ENCODE measurements at regions not wholly inside any gene's neighbourhood (a gene's known extent, or its start where the extent isn't known, plus 50 kb on each side); places are given as distances from the start of the nearest gene placed in this dataset.

DNA sequence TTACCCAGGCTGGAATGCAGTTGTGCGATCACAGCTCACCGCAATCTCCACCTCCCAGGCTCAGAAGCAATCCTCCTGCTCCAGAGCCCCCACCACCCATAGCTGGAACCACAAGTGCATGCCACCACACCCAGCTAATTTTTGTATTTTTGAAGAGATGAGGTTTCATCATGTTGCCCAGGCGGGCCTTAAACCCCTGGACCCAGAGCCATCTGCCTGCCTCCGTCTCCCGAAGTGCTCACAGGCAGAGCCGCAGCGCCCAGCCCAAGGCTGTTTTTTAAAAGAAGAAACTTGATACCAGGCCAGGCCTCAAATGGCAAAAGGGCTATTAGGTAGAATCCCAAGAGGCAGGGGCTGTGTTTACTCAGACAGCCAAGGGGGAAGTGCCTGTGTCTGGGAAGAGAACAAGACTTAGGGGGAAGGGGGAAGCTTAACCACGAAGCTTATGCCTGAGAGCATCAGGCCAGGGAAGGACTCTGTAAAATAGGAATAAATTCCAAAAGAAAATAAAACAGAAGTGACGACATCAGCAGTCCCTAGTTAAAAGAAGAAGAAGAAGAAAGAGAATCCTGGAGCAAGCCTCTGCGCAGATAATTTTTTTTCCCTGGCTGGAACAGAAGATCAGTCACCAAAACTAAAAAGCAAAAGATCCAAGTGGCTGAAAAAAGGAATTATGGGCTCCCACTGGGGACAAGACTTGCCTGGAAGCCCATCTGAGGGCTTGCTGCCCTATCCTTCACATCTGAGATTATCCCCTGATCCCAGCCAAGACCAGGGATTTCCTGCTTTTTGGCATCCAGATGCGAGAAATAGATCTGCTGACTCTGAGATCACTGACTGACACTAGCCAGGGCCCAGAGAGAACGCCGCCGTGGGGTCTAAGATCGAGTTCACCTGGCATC, 170.5 kb downstream of the NDUFA12 start:
- no peak for TF ChIP-seq EZH2 (IDR thresholded peaks at IDR 0.05; ENCODE audit: borderline replicate concordance)
- TF ChIP-seq, protein P1, sequence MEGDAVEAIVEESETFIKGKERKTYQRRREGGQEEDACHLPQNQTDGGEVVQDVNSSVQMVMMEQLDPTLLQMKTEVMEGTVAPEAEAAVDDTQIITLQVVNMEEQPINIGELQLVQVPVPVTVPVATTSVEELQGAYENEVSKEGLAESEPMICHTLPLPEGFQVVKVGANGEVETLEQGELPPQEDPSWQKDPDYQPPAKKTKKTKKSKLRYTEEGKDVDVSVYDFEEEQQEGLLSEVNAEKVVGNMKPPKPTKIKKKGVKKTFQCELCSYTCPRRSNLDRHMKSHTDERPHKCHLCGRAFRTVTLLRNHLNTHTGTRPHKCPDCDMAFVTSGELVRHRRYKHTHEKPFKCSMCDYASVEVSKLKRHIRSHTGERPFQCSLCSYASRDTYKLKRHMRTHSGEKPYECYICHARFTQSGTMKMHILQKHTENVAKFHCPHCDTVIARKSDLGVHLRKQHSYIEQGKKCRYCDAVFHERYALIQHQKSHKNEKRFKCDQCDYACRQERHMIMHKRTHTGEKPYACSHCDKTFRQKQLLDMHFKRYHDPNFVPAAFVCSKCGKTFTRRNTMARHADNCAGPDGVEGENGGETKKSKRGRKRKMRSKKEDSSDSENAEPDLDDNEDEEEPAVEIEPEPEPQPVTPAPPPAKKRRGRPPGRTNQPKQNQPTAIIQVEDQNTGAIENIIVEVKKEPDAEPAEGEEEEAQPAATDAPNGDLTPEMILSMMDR (IDR thresholded peaks at IDR 0.05; ENCODE audit: poor library complexity): no peak

Data from hepatocyte (in vitro differentiated cells).